NCI-H446 (cell line): ENCODE measurements at regions not wholly inside any gene's neighbourhood (a gene's known extent, or its start where the extent isn't known, plus 50 kb on each side); places are given as distances from the start of the nearest gene placed in this dataset.
"Not testable (repeated sequence)": the region's sequence is repeated elsewhere in the genome, so short reads cannot be mapped to it uniquely, and the experiment has no call there.

Experiments
- DNase-seq, 2 experiments: peaks; one replicate each; lab custom pipeline; 2025; lab: John Stamatoyannopoulos, UW

- no peak for DNase-seq
Observed at GRCh38 chr10:23543691-23544380, 105.0 kb downstream of the OTUD1 start.

DNA sequence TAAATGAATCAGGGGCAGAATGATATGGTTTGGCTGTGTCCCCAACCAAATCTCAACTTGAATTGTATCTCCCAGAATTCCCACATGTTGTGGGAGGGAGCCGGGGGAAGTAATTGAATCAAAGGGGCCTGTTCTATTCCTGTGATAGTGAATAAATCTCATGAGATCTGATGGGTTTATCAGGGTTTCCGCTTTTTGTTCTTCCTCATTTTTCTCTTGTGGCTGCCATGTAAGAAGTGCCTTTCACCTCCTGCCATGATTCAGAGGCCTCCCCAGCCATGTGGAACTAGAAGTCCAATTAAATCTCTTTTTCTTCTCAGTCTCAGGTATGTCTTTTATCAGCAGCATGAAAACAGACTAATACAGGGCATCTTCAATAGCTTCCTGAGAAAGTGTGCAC lies 107.0 kb downstream of the OTUD1 start:
- not testable (repeated sequence) for DNase-seq

DNA sequence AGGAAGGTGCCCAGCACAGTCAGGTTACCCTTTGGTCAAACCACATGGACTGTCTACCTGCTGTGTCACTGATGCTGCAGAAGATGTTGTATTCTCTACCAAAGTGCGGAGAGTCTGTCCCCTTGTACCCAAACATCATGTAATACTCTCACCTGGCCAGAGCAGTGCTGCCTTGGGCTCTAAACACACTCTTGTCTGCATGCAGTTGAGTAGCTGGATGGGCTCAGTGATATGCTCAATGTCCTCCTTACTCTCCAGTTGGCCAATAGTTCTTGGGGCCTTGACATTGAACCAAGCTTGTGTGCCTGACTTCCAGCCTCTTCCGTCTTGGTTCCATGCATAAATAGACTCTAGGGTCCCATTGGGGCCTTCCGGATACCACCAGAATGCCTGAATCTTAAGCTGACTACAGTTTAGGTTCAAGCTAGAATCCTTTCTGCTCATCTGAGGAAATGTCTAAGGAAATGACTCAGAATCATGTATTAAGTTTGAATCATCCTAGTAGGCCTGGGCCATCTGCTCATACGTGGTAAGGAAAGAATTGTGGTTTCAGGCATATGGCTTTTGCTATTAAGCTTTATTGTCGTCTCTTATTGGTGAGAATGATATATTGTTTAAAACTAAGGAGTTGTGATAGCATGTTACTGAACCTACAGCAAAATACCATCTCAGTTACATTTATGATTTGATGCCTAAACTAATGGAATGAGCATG lies 118.0 kb downstream of the OTUD1 start:
- no peak for DNase-seq

- DNase-seq = no peak
Observed at GRCh38 chr10:23557777-23558176, 118.9 kb downstream of the OTUD1 start.

- DNase-seq = no peak
Observed at GRCh38 chr10:23558361-23558799, 119.5 kb downstream of the OTUD1 start.

DNA sequence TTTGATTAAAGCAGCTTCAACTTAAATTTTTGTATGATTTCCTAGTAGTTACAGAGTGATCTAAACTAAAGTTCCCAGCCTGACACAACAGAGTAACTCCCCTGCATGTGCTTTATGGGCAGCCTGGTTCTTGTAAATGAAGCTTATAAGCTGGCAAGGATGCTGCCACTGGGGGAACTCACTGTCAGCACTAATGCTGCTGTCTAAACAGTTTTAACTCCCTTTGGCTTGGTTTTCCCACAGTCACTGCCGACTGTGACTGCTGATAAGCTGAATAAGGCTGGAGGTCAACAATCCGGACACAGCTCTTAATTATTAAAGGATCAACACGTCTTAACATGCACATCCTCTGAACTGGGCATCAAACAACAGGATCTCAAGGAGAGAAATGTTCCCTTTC lies 130.1 kb downstream of the OTUD1 start:
- no peak for DNase-seq

- DNase-seq = no peak
Observed at GRCh38 chr10:23571884-23572283, 133.0 kb downstream of the OTUD1 start.

DNA sequence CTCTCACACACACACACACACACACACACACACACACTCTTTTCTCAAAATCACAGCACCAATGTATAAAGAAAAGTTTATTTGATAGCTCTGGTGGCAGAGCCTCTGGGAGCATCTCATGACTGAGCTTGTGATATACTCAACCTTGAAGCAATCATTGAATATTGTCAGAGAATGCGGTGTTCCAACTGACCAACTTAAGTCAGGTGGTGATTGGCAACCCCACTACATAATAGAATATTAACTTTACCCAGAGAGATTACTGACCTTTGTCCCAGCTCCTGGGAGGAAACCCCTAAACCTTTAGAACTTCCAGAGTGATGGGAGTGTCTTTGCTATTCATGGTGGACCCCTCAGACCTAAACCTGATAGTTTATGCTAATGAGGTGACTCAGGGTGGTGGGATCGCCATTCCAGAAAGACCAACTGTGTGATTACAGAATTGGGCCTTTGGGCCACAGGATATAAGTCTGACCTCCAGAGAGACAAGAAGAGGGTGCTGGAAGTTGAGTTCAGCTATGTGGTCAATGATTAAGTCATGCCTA lies 143.1 kb downstream of the OTUD1 start:
- DNase-seq = no peak

- no peak for DNase-seq
Observed at GRCh38 chr10:23584396-23584795, 145.5 kb downstream of the OTUD1 start.

DNA sequence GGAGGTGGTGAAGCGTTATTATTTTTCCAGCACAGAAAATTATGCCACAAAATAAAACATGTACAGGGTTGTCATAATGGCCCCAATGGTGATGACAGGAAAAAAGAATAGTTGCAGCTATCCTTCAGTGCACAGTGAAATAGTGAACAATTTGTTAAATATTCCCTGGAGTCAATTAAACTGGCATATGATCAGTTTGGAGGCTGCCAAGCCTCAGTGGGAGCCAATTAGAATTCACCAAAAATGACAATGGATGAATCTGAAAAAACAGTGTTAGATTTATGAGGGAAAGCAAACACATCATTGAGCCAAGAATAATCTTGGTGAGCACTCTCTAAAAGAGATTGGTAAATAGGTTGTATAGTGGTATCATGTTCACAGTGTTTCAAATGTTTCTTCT lies 146.3 kb downstream of the OTUD1 start:
- DNase-seq = no peak

DNA sequence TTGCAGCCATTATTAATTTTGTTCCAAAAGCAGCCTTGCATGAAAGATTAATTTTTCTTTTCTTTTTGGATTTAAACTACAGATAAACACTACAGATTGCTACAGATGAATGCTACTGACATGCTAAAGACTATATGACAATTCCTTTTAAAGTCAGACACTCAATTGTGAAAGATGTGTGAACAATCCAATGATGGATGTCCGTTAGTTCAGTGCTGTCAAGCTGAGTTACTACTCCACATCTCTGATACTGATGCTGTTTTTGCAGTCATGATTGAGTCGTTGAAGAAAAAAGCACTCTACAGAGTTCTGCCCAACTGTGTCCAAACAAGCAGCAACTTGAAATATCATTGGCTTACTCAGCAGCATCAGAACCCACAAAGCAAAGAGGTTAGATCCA lies 146.8 kb downstream of the OTUD1 start:
- DNase-seq = no peak

DNA sequence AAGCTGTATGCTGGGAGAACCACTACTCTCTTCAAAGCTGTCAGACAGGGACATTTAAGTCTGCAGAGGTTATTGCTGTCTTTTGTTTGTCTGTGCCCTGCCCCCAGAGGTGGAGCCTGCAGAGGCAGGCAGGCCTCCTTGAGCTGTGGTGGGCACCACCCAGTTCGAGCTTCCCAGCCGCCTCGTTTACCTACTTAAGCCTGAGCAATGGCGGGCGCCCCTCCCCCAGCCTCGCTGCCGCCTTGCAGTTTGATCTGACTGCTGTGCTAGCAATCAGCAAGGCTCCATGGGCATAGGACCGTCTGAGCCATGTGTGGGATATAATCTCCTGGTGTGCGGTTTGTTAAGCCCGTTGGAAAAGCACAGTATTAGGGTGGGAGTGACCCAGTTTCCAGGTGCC lies 156.4 kb downstream of the OTUD1 start:
- DNase-seq = not testable (repeated sequence)

GRCh38 chr10:23604613-23605012 lies 165.7 kb downstream of the OTUD1 start:
- DNase-seq = no peak

DNA sequence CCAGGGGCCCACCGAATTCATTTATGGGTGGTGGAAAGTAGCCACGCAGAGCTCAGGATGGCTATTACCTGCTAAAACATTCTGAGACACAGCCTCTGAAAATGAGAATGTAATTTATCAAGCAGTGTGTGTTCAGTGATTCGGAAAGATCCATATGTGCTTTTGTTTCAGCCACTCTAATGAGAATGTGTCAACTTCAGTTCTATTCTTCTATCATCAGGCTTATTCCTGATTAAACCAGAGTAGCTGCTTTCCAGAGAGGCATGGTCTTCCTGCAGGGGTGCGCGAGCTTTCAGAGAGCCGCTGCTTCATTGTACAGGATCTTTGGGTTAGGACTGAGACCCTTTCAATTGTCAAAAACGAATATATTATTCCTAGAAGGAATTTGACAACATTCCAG lies 167.6 kb downstream of the OTUD1 start:
- no peak for DNase-seq

- DNase-seq = no peak
Observed at GRCh38 chr10:23608926-23609325, 170.1 kb downstream of the OTUD1 start.

DNA sequence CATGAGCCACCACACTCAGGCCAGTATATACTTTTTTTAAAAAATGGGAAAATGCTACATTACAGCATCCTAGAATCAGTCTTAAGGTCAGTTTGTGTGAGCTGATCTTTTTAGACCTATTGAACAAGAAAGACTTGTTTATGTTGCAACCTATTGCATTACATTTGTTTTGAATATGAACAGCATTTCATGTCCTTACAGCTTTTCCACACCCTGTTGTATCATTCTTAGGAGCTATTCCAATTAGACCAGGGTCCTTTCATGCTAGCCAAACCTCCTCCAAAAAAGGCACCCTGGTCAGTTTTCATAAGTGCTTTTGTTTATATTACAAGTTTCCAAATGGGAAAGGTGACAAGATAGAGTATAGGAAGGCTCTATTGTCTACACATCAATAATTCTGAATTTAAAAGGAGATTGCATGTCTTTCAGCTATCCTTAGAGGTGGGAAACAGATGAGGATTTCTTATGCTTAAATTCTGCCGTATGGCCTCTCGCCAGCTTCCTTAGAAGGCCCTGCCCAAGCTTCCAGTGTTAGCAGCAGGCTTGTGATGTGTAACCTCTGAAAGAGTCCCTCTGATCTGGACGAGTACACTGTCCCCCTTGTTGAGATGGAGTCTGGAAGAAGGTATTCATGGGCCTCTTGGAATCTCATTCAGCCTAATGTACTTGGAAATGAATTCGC lies 171.9 kb downstream of the OTUD1 start:
- no peak for DNase-seq

DNA sequence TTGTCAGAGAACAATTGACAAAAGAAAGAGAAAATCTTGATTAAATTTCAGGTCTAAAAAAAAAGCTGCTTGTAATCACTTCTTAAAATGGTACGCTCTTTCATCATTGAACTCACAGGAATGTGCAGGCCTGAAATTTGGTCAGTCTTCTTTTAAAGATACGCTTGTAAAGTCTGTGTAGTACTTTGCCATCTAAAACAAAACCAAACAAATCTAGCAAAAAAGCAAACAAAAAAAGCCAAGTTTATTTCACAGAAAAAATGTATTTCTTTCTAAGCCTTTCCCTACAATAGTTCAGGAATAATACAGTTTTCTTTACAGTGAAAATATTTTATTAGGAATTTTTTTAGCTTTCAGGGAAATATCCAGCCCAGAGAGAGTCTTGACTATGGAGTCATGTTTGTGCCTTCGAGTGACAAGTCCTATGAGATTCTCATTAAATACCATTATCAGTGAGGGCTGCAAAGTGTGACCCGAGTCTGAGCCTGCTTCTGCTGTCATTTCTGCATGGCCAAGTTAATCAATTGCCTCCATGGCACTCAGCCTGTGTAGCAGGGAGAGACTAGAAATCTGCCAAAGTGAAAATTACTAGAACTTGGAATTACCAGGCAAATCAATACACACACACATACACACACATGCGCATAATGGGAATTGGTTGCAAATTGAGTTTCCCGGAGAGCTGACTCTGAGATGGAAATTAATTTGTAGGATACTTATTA lies 172.6 kb downstream of the OTUD1 start:
- DNase-seq = no peak

DNA sequence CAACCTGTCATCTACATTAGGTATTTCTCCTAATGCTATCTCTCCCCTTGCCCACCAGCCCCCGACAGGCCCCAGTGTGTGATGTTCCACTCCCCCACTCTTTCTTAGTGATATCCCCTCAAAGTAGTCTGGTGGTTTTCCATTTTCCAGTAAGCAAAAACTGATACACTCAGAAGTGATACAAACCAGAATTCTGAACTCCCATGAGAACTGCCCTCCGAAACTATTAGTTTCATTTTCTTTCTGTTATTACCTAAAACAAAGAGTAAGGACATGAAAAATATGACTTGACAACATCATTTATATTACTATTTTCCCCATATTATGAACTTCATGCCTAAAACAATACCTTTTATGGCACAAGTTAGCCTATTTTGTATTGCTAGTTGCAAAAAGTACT lies 175.0 kb downstream of the OTUD1 start:
- no peak for DNase-seq

GRCh38 chr10:23614483-23614882 lies 175.6 kb downstream of the OTUD1 start:
- no peak for DNase-seq

DNA sequence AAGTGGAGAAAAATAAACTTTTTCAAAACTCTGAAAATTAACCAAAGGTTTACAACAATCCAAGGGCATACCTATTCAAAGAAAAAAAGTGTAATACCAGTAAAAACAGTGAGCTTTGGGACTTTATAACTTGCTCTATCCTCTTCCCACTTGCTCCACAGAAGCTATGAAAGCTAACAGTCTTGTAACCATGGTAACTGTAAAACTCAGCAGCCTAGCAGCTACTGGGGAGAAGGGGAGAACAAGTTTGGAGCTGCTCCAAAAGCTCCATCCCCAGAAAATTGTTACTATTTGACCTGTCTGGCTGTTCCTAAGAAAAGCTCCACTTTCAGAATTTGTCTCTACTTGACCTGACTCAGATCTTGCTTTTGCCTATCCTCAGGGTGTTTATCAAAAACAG lies 191.5 kb downstream of the OTUD1 start:
- DNase-seq = no peak

DNA sequence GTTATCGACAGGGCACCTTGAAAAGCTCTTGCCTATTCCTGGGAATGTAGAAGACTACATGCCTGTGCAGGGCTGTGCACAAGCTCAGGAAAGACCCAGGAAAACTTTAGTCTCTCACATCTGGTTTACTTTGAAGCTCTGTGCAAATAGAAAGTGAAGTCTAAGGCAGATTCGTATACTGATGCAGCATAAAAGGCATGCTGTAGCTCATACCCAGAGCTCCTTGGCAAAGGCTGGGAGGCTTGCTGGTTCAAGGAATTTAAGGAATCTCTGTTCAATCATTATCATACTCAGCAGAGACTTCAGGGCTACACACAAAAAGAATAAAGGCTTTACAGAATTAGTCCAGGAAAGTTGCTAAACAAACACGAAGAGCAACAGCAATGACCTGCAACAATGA lies 192.0 kb downstream of the OTUD1 start:
- DNase-seq = no peak

DNA sequence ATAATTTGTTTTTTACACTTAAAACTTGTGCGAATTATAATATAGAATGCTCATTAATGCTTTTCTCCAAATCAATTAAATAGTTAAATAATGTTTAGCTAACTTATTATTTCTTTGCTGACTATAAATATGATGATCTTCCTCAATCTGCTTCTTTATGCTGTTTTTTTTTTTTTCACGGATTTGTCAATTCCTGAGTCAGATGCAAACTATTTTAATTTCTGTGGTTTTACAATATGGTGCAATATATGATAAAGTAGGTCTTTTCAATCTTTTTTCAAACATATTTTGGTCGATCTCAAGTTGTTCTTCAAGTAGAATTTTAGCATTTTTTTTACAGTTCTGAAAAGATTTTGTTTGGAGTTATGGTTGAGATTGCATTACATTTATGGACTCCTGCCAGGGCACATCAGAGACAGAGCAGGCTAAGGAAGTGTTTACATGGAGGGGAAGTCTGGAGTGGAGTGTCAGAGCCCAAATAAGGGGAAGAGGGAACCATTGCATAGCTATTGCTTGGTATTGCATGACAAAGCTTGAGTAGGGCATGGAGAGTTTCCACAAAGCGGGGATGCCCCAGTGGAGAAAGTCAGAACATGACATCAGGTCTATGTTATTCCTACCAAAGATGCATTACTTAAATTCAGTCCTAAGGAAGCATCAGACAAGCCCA lies 204.4 kb downstream of the OTUD1 start:
- no peak for DNase-seq
